SK-N-MC (cell line): ENCODE measurements at regions not wholly inside any gene's neighbourhood (a gene's known extent, or its start where the extent isn't known, plus 50 kb on each side); places are given as distances from the start of the nearest gene placed in this dataset.

Experiments used
- EZH2 ChIP-seq: fragments of 200-600 bp; sonication (generic); IDR thresholded peaks from one replicate; pipeline ENCODE4 v1.6.1; 2017; ENCODE audit warnings: antibody characterized with exemption
- POLR2AphosphoS5 ChIP-seq: IDR thresholded peaks from 2 replicates; pipeline ENCODE4 v1.6.1; 2012; ENCODE audit warnings: mild to moderate bottlenecking, low read depth, low read length, borderline replicate concordance

GRCh38 chr13:72495681-72496080 is 231.7 kb downstream of the MZT1 start:
- TF ChIP-seq POLR2AphosphoS5, result no peak
- no peak for TF ChIP-seq EZH2
